Activated naive CD8-positive, alpha-beta T cell treated with anti-CD3 and anti-CD28 coated beads, Interleukin-2, amount 50 U/mL, for 24 hours (primary cell): ENCODE measurements at regions not wholly inside any gene's neighbourhood (a gene's known extent, or its start where the extent isn't known, plus 50 kb on each side); places are given as distances from the start of the nearest gene placed in this dataset.
"Not testable (repeated sequence)": the region's sequence is repeated elsewhere in the genome, so short reads cannot be mapped to it uniquely, and the experiment has no call there.

Source experiments
- ATAC-seq: fragments of 150-1000 bp; cut with Tn5 transposase; one replicate; pipeline ENCODE4 v1.10.0; 2021
- DNase-seq: peaks from one replicate; pipeline ENCODE4 v3.0.0; 2021
- H3K27ac Mint-ChIP-seq: one replicate; pipeline ENCODE4 v1.8.0; 2021; ENCODE audit warnings: mild to moderate bottlenecking, mixed read lengths
- H3K27me3 Mint-ChIP-seq: one replicate; pipeline ENCODE4 v1.8.0; 2021; ENCODE audit warnings: mixed read lengths
- H3K36me3 Mint-ChIP-seq: one replicate; pipeline ENCODE4 v1.8.0; 2021; ENCODE audit warnings: low read depth, mixed read lengths
- H3K4me1 Mint-ChIP-seq: one replicate; pipeline ENCODE4 v1.8.0; 2021; ENCODE audit warnings: mixed read lengths
- H3K4me3 Mint-ChIP-seq: one replicate; pipeline ENCODE4 v1.8.0; 2021; ENCODE audit warnings: mild to moderate bottlenecking, moderate library complexity, mixed read lengths
- H3K9me3 Mint-ChIP-seq: one replicate; pipeline ENCODE4 v1.8.0; 2021; ENCODE audit warnings: mixed read lengths

DNA sequence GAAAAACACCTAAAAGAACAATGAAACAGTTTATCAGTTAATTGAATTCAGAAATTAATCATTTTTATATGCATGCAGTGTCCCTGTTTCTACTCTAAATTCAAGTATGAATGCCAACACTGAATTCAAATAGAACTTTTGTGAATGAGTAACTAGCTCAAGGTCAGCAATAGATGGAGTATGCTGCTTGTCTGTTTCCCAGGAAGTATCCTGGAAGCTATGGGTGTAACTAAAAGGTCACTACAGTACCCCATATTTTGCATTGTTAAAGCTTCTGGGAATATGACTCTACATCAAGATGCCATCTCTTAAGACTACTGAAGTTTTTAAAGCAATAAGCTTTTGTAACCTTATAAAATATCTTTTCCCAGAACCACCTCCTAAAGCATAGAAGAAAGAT is 681.4 kb upstream of the FBXO33 start:
- no peaks in the 10 kb centered on the region for H3K36me3 Mint-ChIP-seq

DNA sequence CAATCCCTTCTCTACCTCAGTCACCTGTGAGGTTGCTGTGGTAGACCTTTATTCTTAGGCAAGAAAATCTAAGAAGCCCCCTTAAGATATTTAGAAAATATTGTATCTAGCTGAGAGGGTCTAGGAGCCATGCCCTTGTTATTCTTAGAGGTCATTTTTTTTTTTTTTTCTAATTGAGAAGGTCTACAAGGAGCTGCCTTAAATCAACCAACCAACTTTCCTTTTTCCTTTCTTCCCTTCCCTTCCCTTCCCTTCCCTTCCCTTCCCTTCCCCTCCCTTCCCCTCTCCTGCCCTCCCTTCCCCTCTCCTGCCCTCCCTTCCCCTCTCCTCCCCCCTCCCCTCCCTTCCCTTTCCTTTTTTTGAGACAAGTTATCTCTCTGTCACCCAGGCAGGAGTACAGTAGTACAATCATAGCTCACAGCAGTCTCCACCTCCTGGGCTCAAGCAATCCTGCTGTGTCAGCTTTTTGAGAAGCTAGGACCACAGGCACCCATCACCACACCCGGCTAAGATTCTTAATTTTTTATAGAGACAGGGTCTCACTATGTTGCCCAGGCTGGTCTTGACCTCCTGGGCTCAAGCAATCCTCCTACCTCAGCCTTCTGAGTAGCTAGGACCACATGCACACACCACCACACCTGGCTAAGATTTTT is 668.4 kb upstream of the FBXO33 start:
- ATAC-seq (no peak), DNase-seq (no peak)
- Mint-ChIP-seq H3K4me1 (no peaks in the 10 kb centered on the region), H3K27me3 (no peaks in the 10 kb centered on the region), H3K4me3 (no peak overlapping the region), H3K9me3 (peaks cover 16% of the 10 kb centered on the region), H3K36me3 (no peaks in the 10 kb centered on the region), H3K27ac (no peak overlapping the region)

More for the DNA sequence above, 681.4 kb upstream of the FBXO33 start:
- Mint-ChIP-seq H3K9me3 (peaks cover 7% of the 10 kb centered on the region), H3K27me3 (no peaks in the 10 kb centered on the region), H3K27ac (no peak overlapping the region), H3K4me3 (no peak overlapping the region), H3K4me1 (no peaks in the 10 kb centered on the region)
- no peak for ATAC-seq
- DNase-seq = no peak

DNA sequence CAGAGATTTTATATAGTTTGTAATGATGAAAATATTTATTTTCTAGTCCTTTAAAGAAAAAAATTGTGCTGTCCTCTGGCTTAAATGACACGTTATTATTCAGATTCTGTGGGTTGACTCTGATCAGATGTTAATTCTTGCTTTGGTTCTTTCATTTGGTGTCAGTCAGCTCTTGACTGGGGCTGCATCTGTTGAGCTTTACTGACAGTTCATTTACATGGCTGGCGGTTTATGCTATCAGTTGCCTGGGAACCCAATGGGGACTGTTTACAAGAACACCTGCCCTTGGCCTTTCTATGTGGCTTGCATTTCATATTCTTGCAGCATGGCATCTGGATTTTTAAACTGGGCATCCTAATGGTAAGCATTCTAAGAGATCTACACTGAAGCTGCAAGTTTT is 667.1 kb upstream of the FBXO33 start:
- no peaks in the 10 kb centered on the region for H3K36me3 Mint-ChIP-seq
- H3K4me3 Mint-ChIP-seq = no peak overlapping the region
- no peak overlapping the region for H3K27ac Mint-ChIP-seq
- ATAC-seq (no peak), DNase-seq (no peak)
- no peaks in the 10 kb centered on the region for H3K27me3 Mint-ChIP-seq
- H3K4me1 Mint-ChIP-seq = no peaks in the 10 kb centered on the region
- peaks cover 13% of the 10 kb centered on the region for H3K9me3 Mint-ChIP-seq

GRCh38 chr14:40098468-40098867 is 666.2 kb upstream of the FBXO33 start:
- Mint-ChIP-seq H3K27ac (no peak overlapping the region), H3K9me3 (peaks cover 4% of the 10 kb centered on the region), H3K36me3 (no peaks in the 10 kb centered on the region), H3K4me1 (no peaks in the 10 kb centered on the region), H3K4me3 (no peak overlapping the region), H3K27me3 (no peaks in the 10 kb centered on the region)
- ATAC-seq (no peak), DNase-seq (no peak)

DNA sequence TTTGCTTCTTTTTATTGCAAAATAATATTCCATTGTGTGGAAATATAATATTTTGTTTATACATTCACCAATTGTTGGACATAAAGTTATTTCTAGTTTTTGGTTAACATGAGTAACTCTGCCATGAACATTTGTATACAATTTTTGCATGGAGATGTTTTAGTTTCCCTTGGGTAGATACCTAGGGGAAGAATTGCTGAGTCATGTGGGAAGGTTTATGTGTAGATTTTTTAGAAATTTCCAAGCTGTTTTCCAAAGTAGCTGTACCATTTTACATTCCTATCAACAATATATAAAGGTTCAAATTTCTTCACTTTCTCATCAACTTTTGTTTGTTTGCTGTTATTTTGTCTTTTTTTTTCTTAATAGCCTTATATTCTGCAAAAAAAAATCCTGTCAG is 664.7 kb upstream of the FBXO33 start:
- Mint-ChIP-seq H3K4me3 (no peak overlapping the region), H3K9me3 (peaks cover 4% of the 10 kb centered on the region), H3K27me3 (no peaks in the 10 kb centered on the region)

GRCh38 chr14:40093800-40094199 is 661.6 kb upstream of the FBXO33 start:
- no peaks in the 10 kb centered on the region for H3K4me1 Mint-ChIP-seq
- peaks cover 4% of the 10 kb centered on the region for H3K9me3 Mint-ChIP-seq
- no peaks in the 10 kb centered on the region for H3K36me3 Mint-ChIP-seq
- DNase-seq (no peak), ATAC-seq (no peak)
- no peak overlapping the region for H3K27ac Mint-ChIP-seq
- no peaks in the 10 kb centered on the region for H3K27me3 Mint-ChIP-seq
- no peak overlapping the region for H3K4me3 Mint-ChIP-seq

More for the DNA sequence above, 664.7 kb upstream of the FBXO33 start:
- DNase-seq (no peak), ATAC-seq (no peak)
- H3K4me1 Mint-ChIP-seq = no peaks in the 10 kb centered on the region
- no peak overlapping the region for H3K27ac Mint-ChIP-seq
- no peaks in the 10 kb centered on the region for H3K36me3 Mint-ChIP-seq

GRCh38 chr14:40074169-40074568 is 641.9 kb upstream of the FBXO33 start:
- H3K36me3 Mint-ChIP-seq = no peaks in the 10 kb centered on the region
- ATAC-seq (no peak), DNase-seq (no peak)
- H3K4me3 Mint-ChIP-seq = no peak overlapping the region
- no peaks in the 10 kb centered on the region for H3K27me3 Mint-ChIP-seq
- no peak overlapping the region for H3K27ac Mint-ChIP-seq
- H3K9me3 Mint-ChIP-seq = peaks cover 7% of the 10 kb centered on the region
- no peaks in the 10 kb centered on the region for H3K4me1 Mint-ChIP-seq

DNA sequence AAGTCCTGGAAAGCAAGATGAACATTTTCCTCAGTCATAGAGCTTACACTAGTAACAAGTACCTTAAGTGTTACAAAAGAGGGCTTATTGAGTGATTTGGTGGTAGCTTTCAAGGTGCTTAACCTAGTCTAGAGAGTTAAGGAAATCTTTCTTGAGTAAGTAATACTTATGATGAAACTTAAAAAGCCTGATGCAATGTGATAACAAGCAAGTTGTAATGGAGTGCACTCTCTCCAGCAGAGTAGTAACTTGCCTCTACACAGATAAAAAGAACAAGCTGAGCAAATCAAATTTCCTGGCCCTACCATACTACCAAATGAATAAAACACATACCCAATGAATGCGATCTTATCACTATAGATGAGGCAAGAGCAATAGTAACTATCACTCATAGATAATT is 639.9 kb upstream of the FBXO33 start:
- H3K36me3 Mint-ChIP-seq = no peaks in the 10 kb centered on the region
- no peak overlapping the region for H3K4me3 Mint-ChIP-seq
- H3K27ac Mint-ChIP-seq = no peak overlapping the region
- DNase-seq = no peak
- peaks cover 7% of the 10 kb centered on the region for H3K9me3 Mint-ChIP-seq
- ATAC-seq = no peak
- H3K27me3 Mint-ChIP-seq = no peaks in the 10 kb centered on the region
- H3K4me1 Mint-ChIP-seq = no peaks in the 10 kb centered on the region

DNA sequence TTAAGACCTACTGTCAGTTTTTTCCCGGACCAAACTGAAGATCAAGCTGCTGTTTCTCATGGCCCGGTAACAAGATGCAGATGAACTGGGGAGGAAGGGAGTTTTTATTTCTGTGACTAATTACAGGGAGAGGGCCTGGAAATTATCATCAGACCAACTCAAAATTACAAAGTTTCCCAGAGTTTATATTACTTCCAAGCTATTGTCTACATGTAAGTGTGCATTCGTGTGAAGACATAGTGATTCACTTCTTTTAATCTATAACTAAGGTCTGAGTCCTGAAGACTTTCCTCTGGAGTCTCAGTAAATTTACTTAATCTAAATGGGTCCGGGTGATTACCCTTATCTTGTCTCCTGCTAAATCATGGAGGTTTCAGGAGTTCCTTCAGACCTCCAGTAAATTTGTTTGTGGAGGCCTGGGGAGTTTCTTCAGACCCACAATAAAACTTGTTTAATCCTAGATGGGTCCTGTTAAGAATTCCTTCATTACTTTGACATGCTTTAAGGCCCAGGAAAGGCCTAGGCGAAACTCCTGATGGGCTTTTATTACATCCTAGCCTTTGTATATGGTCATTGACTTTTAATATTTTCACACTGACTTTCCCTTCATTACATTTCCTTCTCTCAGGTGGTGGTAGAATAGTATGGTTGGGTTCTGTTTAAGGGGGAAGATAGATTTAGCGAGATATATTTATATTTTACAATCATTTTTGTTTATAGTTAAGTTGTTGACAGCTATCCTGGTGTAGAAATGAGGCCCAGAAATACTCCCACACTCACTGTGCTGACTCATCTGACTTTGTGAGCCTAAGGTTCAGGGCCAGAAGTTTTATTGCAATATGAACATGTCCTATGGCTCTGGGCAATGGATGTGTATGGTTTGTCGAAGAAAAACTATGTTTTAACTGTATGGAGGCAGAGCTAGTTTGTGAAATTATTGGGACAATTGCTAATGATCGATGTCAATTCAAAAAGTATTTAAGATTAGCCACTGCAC is 627.0 kb upstream of the FBXO33 start:
- Mint-ChIP-seq H3K4me3 (no peak overlapping the region), H3K36me3 (no peaks in the 10 kb centered on the region), H3K27me3 (no peaks in the 10 kb centered on the region), H3K27ac (no peak overlapping the region), H3K9me3 (peaks cover 11% of the 10 kb centered on the region), H3K4me1 (no peaks in the 10 kb centered on the region)
- ATAC-seq (no peak), DNase-seq (no peak)

GRCh38 chr14:40053416-40053815 is 621.2 kb upstream of the FBXO33 start:
- Mint-ChIP-seq H3K27me3 (no peaks in the 10 kb centered on the region), H3K4me3 (no peak overlapping the region), H3K4me1 (no peaks in the 10 kb centered on the region), H3K27ac (no peak overlapping the region), H3K9me3 (no peaks in the 10 kb centered on the region), H3K36me3 (no peaks in the 10 kb centered on the region)
- ATAC-seq (no peak), DNase-seq (no peak)

- H3K36me3 Mint-ChIP-seq = no peaks in the 10 kb centered on the region
- H3K27me3 Mint-ChIP-seq = no peaks in the 10 kb centered on the region
- H3K9me3 Mint-ChIP-seq = peaks cover 4% of the 10 kb centered on the region
- DNase-seq (no peak), ATAC-seq (no peak)
- no peak overlapping the region for H3K27ac Mint-ChIP-seq
- H3K4me3 Mint-ChIP-seq = no peak overlapping the region
- H3K4me1 Mint-ChIP-seq = no peaks in the 10 kb centered on the region
These were observed 596.8 kb upstream of the FBXO33 start for GRCh38 chr14:40028991-40029390.

DNA sequence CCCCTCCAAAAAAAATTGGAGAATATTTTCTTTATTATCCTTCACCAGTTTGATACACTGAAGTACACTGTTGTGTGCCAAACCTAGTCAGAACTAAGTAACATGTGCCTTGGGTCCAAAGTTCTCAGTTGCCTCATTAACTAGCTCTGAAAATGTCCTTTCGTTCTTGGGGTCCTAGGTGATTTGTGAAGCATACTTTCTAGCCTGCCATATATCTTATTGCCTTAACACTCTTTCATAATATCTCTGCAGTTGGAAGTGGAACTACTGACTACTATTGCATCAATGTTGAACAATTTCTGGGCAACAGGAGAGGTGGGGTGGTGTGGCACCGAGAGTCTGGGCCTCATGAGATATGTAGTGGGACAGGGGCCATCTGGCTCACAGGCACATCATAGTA is 592.9 kb upstream of the FBXO33 start:
- no peaks in the 10 kb centered on the region for H3K27me3 Mint-ChIP-seq
- no peaks in the 10 kb centered on the region for H3K4me1 Mint-ChIP-seq
- H3K36me3 Mint-ChIP-seq = no peaks in the 10 kb centered on the region
- no peak overlapping the region for H3K27ac Mint-ChIP-seq
- H3K4me3 Mint-ChIP-seq = no peak overlapping the region
- H3K9me3 Mint-ChIP-seq = no peaks in the 10 kb centered on the region
- ATAC-seq (no peak), DNase-seq (no peak)

DNA sequence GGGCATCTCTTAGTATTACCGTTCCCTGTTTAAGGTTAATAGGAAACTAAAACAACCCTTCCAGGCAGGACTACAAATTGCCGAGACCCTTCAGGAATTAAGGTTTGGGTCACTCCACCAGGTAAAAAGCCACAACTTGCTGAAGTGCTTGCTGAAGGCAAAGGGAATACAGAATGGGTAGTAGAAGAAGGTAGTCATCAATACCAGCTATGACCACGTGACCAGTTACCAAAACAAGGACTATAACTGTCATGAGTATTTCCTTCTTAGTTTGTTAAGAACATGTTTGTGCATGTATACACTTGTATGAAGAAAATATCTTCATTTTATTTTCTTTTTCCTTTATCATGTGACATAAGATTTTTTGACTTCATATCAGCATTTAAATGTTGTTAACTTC is 578.7 kb upstream of the FBXO33 start:
- DNase-seq = no peak

GRCh38 chr14:40009771-40010170 is 577.5 kb upstream of the FBXO33 start:
- Mint-ChIP-seq H3K4me1 (no peaks in the 10 kb centered on the region), H3K9me3 (peaks cover 6% of the 10 kb centered on the region), H3K4me3 (no peak overlapping the region), H3K36me3 (no peaks in the 10 kb centered on the region), H3K27me3 (no peaks in the 10 kb centered on the region), H3K27ac (no peak overlapping the region)
- DNase-seq = no peak
- no peak for ATAC-seq

More for the DNA sequence above, 578.7 kb upstream of the FBXO33 start:
- Mint-ChIP-seq H3K9me3 (peaks cover 10% of the 10 kb centered on the region), H3K27ac (no peak overlapping the region), H3K4me1 (no peaks in the 10 kb centered on the region), H3K36me3 (no peaks in the 10 kb centered on the region), H3K27me3 (no peaks in the 10 kb centered on the region), H3K4me3 (no peak overlapping the region)
- no peak for ATAC-seq

- H3K4me1 Mint-ChIP-seq, H3K36me3 Mint-ChIP-seq, H3K4me3 Mint-ChIP-seq, H3K27ac Mint-ChIP-seq, H3K27me3 Mint-ChIP-seq, ATAC-seq, DNase-seq, H3K9me3 Mint-ChIP-seq: not testable (repeated sequence)
These were observed 576.1 kb upstream of the FBXO33 start for GRCh38 chr14:40008345-40008744.
